ENCODE measurements at regions not wholly inside any gene's neighbourhood (a gene's known extent, or its start where the extent isn't known, plus 50 kb on each side); places are given as distances from the start of the nearest gene placed in this dataset.

GRCh38 chr4:31107362-31107761 lies 387.2 kb downstream of the PCDH7 start:
- DNase-seq (ENCODE audit: low spot score) = no peak

GRCh38 chr4:31108762-31109161 lies 388.6 kb downstream of the PCDH7 start:
- DNase-seq (ENCODE audit: low spot score) = no peak

GRCh38 chr4:31111790-31112189 lies 391.6 kb downstream of the PCDH7 start:
- no peak for DNase-seq (ENCODE audit: low spot score)

- no peak for DNase-seq (ENCODE audit: low spot score)
Observed at GRCh38 chr4:31114816-31115215, 394.6 kb downstream of the PCDH7 start.

- DNase-seq (ENCODE audit: low spot score) = no peak
Observed at GRCh38 chr4:31124008-31124585, 403.9 kb downstream of the PCDH7 start.

GRCh38 chr4:31125061-31125460 lies 404.9 kb downstream of the PCDH7 start:
- DNase-seq (ENCODE audit: low spot score) = no peak

- DNase-seq (ENCODE audit: low spot score) = no peak
Observed at GRCh38 chr4:31125496-31125895, 405.3 kb downstream of the PCDH7 start.

- DNase-seq (ENCODE audit: low spot score) = no peak
Observed at GRCh38 chr4:31126881-31127398, 406.8 kb downstream of the PCDH7 start.

- DNase-seq (ENCODE audit: low spot score) = no peak
Observed at GRCh38 chr4:31130930-31131329, 410.8 kb downstream of the PCDH7 start.

- no peak for DNase-seq (ENCODE audit: low spot score)
Observed at GRCh38 chr4:31134720-31135119, 414.6 kb downstream of the PCDH7 start.

GRCh38 chr4:31139767-31140166 lies 419.6 kb downstream of the PCDH7 start:
- no peak for DNase-seq (ENCODE audit: low spot score)

GRCh38 chr4:31141095-31141831 lies 421.1 kb downstream of the PCDH7 start:
- no peak for DNase-seq (ENCODE audit: low spot score)

- no peak for DNase-seq (ENCODE audit: low spot score)
Observed at GRCh38 chr4:31141832-31142142, 421.6 kb downstream of the PCDH7 start.

GRCh38 chr4:31146366-31146765 lies 426.2 kb downstream of the PCDH7 start:
- no peak for DNase-seq (ENCODE audit: low spot score)

GRCh38 chr4:31148990-31149389 lies 428.8 kb downstream of the PCDH7 start:
- DNase-seq (ENCODE audit: low spot score) = no peak

GRCh38 chr4:31156221-31156620 lies 436.1 kb downstream of the PCDH7 start:
- no peak for DNase-seq (ENCODE audit: low spot score)

- DNase-seq (ENCODE audit: low spot score) = no peak
Observed at GRCh38 chr4:31160146-31160545, 440.0 kb downstream of the PCDH7 start.

GRCh38 chr4:31169846-31170245 lies 449.7 kb downstream of the PCDH7 start:
- DNase-seq (ENCODE audit: low spot score) = no peak

- DNase-seq (ENCODE audit: low spot score) = no peak
Observed at GRCh38 chr4:31171362-31171761, 451.2 kb downstream of the PCDH7 start.

- no peak for DNase-seq (ENCODE audit: low spot score)
Observed at GRCh38 chr4:31175242-31175910, 455.2 kb downstream of the PCDH7 start.

GRCh38 chr4:31183256-31183655 lies 463.1 kb downstream of the PCDH7 start:
- DNase-seq (ENCODE audit: low spot score) = no peak

- DNase-seq (ENCODE audit: low spot score) = no peak
Observed at GRCh38 chr4:31185014-31185585, 464.9 kb downstream of the PCDH7 start.

GRCh38 chr4:31187979-31188378 lies 467.8 kb downstream of the PCDH7 start:
- DNase-seq (ENCODE audit: low spot score) = peak; percentile 46

All from mucosa of gallbladder (tissue), 1 donor.